ENCODE measurements at regions not wholly inside any gene's neighbourhood (a gene's known extent, or its start where the extent isn't known, plus 50 kb on each side); places are given as distances from the start of the nearest gene placed in this dataset.

DNA sequence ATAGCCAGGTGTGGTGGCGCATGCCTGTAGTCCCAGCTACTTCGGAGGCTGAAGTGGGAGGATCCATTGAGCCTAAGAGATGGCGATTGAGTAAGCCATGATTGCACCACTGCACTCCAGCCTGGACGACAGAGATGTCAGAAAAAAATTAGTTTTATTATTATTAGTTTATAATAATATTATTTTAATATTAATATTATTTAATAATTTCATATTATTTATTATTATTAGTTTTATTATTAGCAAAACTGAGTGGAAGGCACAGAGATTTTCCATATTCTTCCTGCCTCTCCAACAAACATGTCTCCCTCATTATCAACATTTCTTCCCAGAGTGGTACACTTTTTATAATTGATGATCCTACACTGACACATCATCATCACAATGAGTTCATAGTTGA lies 278.2 kb downstream of the SOX11 start:
- TF ChIP-seq CTCF (IDR thresholded peaks at IDR 0.05): no peak
- no peak for TF ChIP-seq ZFX (IDR thresholded peaks at IDR 0.05; ENCODE audit: borderline replicate concordance)

Measured in 22Rv1 (cell line).